NCI-H2196 treated with DMSO at 0.1 percent for 48 hours (cell line): ENCODE measurements at regions not wholly inside any gene's neighbourhood (a gene's known extent, or its start where the extent isn't known, plus 50 kb on each side); places are given as distances from the start of the nearest gene placed in this dataset.

ENCODE experiments used
- DNase-seq: peaks from one replicate; lab custom pipeline; 2025; ENCODE audit not compliant: unreplicated experiment; lab: John Stamatoyannopoulos, UW

DNA sequence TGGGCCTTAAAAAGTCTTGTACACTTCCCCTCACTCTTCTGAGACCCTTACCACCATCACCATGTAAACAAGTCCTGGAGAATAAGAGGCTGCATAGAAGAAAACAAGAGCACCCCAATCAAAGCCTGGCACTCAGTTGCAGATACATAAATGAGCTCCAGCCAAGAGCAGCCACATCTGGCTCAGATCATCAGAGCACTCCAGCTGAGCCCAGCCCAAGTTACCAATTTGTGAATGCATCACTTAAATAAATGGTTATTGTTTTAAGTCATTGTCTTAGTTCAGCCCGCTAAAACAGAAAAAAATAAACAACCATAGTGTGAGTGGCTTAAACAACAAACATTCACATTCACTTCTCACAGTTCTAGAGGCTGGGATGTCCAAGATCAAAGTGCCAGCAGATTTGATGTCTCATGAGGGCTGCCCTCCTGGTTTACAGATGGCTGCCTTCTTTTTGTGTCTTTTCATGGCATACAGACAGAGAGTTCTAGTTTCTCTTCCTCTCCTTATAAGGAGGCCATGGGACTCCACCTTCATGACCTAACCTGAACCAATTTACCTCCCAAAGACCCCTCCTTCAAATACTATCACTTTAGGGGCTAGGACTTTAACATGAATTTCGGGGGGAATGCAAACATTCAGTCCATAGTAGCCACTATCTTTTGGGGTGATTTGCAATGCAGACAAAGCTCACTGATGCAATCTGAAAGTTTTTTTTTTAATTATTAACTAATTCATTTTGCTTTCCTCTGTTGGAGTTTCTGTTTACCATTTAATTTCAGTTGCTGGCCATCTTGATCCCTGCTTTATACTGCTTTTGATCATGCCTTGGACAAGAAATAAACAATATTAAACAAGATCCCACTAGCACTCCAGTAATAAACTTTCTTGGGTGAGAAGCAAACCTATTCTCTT, 187.5 kb upstream of the ACVR2A start:
- DNase-seq, result no peak

DNA sequence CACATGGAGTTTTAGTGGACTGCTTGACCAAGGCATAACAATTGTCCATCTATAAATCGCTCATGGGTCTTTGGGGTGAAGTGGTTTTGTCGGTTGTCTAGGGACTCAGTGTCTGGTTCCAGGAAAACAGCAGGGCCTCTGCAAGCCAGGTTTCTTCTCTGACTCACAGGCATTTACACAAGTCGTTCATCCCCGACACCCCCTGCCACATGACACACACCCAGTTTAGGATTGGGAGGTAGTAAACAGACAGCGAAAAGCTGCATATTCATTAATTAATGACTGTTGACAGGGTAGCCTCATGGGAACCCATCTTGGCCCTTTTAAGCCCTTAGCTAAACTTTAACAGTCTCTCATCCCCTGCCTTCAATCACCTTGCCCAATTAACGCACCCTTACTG, 194.8 kb upstream of the ACVR2A start:
- no peak for DNase-seq

DNA sequence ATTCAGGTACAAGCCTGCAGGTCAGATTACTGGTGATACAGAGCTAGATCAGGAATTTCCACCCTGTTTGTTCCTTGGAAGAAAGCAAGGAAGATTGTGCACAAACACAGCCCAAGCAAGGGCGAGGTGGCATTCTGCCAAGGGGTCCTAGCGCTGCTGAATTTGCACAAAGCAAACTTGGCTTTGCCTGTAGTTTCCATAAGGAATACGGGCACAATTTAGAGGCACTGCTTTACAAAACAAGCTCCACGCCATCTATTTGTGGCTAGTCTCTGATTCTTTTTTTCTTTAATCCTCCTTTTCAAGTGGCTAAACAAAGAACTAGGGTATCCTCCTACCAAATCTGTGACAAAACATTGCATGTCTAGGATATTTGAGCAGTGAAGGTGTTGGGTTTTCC, 195.5 kb upstream of the ACVR2A start:
- DNase-seq, result no peak

DNA sequence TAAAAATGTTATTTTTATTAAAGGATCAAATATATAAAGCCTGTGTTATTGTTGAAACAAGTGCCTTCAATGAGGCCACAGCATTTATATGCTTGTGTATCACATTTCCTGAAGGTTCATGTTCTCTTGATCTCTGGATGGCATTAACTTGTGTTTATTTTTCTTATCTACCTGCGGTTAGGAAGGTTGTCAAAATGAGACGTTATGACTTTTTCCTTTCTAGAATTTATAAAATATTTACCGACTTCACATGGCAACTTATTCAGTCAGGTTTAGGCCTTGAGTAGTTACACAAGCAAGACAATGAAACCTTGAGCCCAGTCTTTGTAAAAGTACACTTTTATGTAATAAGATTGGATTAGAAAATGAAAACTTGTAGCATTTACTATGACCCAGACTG, 196.4 kb upstream of the ACVR2A start:
- DNase-seq, result no peak

DNA sequence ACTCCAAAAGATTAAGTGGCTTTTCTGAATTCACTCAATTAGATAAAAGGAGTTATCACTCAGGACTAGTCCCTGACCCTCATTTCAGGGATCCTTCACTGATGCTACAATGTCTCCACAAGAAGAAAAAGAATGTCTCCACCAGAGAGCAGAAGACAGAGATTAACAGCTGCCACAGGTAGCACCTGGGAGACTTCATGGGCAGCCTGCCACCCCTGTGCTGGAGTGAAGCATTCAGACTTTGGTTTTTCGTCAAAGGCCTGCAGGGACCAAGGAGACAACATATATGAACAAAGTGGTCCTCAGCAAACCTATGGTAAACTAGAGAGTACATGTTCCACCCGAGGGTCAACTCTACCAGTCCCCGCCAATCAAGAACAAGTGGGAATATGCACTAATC, 197.0 kb upstream of the ACVR2A start:
- no peak for DNase-seq

DNA sequence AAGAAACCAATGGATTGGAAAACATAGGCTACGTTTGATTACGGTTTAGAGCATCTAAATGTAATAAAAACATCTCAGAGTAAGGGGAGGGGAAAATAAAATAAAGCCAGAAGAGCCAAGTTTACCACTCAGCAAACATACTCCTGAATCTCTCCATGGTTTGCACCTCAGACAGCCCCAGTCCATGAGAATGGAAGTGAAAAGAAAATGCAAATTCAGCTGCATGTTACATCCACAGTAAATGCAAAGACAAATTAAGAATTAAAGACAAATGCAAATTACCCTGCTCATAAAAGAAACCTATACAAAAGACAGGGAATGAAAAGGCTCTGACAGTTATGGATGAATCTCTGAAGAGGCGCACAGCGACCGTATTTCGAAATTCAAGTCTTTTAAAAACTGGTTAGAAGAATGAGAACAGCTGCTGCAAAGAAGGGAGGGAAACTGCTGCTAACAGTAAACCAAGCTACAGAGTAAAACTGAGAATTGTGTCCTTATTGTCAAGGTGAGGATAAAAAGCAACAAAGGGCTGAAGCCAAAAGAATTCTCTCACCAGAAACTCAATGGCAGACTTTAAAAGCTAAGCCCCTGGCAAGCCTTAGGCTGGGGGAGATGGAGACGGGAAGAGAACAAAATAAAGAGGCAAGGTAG, 197.9 kb upstream of the ACVR2A start:
- no peak for DNase-seq

DNA sequence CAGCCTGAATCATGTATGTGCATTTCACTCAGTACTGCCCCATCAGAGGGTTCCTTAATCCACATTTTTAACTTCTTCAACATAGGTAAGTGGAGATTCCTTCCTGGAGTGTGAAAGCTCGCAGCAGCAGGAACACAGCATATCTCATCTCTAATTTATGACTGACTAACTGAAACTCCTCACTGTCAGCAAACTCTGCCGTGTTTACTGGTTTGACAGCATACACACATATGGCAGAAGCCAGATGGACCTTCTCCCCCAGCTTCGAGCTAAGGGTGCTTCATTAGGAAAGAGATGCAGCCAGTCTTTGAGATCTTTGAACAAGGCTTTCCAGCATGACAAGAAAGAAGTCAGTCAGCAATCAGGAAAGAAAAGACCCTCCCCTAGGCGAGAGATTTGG, 200.3 kb upstream of the ACVR2A start:
- no peak for DNase-seq

DNA sequence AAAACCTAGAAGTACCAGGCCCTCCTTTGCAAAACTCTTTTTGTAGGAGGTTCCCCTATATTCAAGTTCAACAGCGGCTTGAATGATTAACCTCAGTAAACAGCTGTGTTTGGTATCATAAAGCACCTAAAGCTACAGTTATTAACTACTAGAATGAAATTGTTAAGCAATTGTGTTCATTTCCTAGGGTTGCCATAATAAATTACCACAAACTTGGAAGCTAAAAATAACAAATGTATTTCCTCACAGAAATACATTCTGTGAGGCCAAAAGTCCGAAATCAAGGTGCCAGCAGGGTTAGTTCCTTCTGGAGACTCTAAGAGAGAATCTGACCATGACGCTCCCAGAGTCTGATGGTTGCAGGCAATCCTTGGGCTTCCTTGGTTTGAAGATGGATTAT, 202.1 kb upstream of the ACVR2A start:
- DNase-seq, result no peak

DNA sequence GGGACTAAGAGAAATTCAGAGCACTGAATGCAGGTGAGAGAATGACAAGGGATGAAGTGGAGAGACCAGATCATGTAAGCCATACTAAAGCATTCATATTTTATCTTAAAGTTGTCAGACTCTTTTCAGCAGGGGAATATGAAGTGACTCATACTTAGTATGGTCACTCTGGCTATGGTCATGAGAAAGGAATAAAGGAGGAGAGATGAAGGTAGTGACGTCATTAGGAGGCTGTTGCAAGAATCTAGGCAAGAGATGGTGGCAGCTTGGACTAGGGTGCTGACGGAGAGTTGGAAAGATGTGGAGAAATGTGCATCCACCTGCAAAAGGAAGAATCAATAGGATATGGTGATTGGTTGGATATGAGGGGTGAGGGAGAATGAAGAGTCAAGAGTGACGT, 203.2 kb upstream of the ACVR2A start:
- DNase-seq, result no peak

DNA sequence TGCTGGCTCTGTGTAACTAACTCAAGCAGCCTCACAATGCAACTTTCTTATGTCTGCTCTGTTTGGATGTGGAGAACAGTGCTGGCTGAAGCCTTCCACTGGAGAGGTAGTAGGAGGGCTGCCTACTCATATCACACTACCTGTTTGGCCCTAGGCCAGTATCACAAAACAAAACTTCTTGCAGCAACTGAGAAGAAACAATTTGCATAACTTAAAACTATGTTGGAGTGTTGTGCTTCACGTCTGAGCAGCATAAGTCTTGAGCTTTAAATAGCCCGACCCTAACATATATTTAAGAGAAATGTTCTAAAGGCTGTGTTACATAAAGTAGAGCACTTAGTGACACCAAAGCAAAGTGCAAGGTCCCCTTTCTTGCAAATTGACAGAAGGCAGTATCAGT, 204.9 kb upstream of the ACVR2A start:
- no peak for DNase-seq

DNA sequence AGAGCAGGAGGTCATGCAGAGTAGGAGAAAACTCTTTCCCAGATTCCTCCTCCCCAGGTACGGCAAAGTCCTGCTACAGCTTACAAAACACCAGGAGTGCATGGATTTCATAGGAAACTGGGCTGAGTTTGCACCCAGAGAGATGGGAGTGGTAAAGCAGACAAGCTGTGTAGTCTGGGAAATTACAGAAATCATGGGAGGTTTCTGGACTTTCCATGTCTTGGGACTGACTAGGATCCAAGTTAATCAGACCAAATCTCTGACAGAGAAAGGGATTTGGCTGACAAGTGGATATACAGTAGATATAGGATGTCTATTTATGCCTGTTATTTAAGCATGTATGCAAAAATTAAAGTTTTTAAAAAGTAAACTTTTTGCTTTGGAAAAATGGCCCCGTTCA, 205.4 kb upstream of the ACVR2A start:
- no peak for DNase-seq

DNA sequence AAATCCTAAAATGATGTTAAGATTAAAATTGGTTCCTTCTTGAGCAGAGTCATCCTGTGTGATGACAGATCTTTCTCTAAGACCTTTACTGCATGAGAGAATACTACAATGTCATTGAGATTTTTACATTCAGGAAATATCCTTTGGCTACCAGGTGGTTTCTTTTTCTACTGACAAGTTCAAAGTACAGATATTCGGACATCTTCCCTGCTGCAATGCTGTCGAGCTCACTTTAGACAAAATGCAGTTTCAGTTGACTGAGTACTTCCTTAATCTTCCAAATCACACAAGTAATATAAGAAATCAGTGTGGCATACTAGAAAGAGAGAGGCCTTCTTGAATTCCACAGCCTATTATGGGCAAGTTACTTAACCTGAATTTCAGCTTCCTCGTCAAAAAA, 207.9 kb upstream of the ACVR2A start:
- DNase-seq, result no peak

DNA sequence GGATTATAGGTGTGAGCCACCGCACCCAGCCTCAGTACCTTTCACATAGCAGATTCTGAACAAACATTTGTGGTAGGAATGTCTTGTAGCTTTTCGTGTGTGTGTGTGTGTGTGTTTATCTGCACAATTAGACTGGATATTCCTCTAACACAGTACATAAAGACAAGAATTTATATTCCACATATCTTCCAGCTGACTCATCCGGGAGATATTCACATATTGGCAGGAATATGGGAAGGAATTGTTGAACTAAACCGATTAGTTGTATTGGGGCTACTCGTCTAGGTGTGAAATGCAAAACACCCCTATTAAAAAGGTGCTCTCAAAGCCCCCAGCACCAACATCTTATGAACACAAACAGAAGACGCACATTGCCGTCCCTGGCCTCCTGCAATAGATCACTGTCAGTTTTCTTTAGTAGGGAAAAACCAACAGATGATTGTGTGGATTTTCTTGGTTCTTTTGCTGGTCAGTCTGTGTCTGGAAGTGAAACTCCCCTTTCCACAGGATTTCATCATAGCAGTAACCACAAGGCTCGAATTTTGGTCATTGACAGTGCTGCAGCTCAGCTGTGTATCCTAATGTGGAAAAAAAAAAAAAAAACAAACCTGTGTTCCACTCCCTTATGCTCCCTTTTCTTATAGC, 208.5 kb upstream of the ACVR2A start:
- DNase-seq, result no peak

DNA sequence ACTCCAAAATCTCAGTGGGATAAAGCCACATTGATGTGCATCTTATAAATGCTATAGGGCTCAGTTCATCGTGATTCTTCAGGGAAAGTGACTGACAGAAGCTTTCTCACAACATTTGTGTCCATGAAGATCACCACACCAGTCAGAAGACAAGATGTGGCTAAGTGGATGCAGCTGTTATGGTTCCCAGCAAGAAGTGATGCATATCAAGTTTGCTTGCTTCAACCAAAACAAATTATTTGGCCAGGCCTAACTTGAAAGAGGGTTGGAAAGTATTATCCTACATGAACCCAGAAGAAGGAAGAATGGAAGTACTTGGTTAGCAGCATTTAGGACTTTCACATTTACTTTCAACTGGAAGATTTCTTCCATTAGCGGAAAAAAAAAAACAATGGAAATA, 210.0 kb upstream of the ACVR2A start:
- DNase-seq, result no peak

DNA sequence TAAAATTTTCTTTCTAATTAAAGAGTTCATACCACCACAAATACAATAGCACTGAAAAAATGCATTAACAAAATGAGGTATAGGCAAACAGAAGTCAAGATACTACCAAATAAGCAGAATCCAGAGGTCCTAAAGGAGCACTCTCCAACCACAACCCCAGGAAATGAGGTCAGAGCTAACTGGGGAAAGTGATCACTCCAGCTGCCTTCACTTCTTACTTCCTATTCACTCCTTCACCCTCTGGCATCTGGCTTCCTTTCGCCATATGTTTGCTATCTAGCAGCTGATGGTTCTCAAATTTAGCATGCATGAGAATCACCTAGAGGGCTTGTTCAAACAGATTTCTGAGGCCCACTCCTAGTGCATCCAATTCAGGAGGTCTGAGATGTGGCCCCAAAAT, 212.6 kb upstream of the ACVR2A start:
- DNase-seq, result no peak

DNA sequence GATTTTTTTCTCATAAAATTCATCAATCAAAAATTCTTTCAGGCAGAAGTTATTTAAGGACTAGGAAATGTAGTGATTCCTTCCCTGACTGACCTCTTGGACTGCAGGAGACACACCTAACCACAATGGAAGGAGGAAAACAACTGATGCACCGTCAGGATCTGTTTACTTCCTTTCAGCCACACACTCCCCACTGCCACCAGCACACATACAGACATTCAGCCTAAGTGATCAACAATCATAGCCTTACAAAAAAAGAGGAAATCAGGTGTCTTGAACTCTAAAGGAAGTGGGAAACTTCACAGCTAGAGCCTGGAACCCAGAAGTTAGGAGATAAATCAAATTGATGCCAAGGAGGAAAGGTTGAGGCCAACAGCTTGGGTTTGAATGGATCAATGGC, 213.5 kb upstream of the ACVR2A start:
- no peak for DNase-seq

DNA sequence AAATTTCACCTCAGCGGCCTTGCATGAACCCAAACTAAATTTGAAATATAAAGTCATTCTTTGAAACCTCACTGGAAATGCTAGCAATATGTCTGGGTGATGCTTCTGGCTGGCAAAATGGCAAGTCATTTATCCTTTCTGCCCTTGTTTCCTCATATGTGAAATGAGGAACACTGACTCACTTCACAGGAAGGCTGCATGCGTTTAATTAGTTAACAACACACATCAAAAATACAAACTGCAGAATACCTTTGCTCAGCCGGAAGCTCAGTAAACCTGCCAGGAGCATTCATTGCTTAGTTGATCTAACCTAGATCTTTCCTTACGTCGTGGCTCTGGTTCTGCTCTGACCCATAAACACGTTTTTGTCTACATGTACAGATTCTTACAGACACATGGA, 214.2 kb upstream of the ACVR2A start:
- DNase-seq, result no peak

DNA sequence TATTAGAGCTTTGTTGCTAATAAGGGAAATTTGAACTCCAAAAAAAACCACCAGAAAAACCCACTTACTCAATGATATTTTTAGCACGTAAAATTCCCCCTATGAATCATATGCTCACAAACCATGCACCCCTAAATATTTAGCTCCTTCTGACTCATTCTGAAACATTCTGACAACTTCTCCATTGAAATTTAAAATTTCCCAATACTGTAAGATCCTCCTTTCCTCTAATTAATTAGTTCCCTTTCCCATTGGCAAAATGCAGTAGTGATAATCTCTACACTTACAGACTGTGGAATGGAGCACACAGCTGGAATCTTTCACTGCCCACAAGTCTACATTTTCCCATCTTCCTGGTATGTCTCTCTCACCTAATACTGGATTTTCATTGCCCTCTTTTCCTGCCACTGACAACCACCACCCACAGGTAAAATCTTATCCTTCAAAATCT, 215.8 kb upstream of the ACVR2A start:
- DNase-seq, result no peak

DNA sequence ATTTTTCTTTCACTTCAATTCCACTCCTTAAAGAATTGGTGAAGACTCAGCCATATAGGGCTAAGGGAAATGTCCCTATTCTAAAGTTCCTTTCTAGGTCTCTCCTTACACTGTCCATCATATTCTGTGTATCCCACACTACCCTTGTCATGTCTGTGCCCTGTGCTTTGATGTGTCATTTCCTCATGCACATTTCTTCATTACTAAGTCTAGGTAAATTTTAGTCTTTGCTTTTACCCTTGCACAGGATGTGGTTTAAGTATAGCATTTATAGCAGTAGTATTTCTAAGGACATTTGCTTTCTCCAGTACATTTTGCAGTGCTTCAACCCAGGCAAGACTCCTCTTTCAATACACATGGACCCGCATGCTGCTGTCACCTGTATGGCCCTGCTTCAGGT, 221.5 kb upstream of the ACVR2A start:
- no peak for DNase-seq

DNA sequence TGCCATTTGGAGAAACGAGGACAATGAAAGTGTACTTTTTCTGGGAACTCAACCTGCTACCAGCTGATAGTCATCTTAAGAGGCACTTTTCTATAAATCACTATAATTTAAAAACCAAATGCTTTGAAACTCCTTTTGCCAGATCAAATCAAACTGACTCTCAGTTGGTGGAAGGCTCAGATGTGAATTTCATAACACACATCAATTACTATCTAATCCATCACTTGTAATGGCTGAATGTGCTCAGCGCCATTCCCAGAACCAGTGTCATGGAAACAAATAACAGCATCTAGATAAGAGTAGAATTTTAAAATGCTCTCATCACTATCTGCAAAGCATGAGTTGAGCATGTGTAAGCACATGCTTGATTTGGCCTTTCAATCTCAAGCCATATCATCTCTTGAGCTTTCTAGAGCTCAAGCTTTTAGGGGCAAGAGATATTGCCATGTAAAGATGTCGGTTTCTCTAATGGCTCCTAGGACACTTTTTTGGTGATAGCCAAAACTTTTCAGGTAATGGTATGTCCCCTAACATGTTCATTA, 223.1 kb upstream of the ACVR2A start:
- DNase-seq, result no peak

DNA sequence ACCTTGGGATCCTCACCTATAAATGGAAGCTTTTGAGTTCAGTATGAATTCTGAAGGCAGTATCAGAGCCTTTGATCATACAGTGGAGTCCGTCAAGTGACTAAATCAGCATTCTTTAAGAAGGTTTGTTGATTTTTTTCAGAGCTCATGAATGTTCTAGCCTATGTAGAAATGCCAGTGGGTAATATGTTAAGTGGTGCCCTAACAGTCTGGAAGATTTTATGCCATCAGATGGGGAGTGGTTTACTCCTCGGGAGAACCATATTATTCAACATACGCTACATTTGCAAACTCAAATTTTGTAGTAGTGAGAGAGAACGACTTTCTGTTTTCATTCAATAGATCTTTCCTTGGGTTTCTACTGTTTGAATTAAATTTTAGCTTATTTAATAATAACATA, 225.0 kb upstream of the ACVR2A start:
- no peak for DNase-seq

DNA sequence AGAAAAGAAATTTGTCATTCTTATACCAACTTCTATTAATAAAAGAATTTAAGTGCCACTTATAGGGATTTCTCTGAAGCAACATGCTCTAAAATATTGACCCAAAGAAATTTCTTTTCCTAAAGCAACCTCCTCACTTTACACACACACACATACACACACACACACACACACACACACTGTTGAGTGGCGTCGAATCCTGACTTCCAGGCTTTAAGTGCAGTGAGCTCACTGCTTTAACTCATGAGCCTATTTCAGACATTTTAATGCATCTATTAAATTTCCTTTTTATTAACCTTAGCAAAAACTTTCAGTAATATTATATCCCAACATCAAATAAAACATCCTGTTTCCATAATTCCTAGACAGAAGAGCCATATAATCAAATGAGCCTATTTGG, 229.1 kb upstream of the ACVR2A start:
- no peak for DNase-seq
